ENCODE measurements at regions not wholly inside any gene's neighbourhood (a gene's known extent, or its start where the extent isn't known, plus 50 kb on each side); places are given as distances from the start of the nearest gene placed in this dataset.

GRCh38 chr12:67202678-67203012, 66.5 kb upstream of the CAND1 start:
- Histone ChIP-seq H3K9me3 (ENCODE audit: control extremely low read depth in 1 of 5, control insufficient read depth in 4 of 5, insufficient read depth in 2 of 5, low read depth in 1 of 5, low read length in 4 of 5) (peaks cover 0 to 1% (median 0%) of the 10 kb centered on the region in 5 experiments), H3K27ac (ENCODE audit: insufficient read depth in 1 of 2, low read depth in 1 of 2, low read length in 2 of 2, poor library complexity in 1 of 2, severe bottlenecking in 2 of 2) (no peak overlapping the region), H3K4me1 (ENCODE audit: control extremely low read depth in 1 of 4, control insufficient read depth in 4 of 4, insufficient read depth in 4 of 4, low read length in 3 of 4) (no peaks in the 10 kb centered on the region), H3K36me3 (ENCODE audit: control insufficient read depth in 4 of 4, insufficient read depth in 4 of 4, low read length in 3 of 4) (no peaks in the 10 kb centered on the region), H3K4me3 (ENCODE audit: control insufficient read depth in 1 of 7, extremely low read depth in 1 of 7, insufficient read depth in 4 of 7, low read depth in 2 of 7, low read length in 6 of 7) (no peak overlapping the region), H3K27me3 (replicated peaks in 2 of 5; ENCODE audit: control insufficient read depth in 4 of 5, insufficient read depth in 5 of 5, low read length in 4 of 5) (peaks cover 0 to 7% (median 3%) of the 10 kb centered on the region in 5 experiments)
- CTCF ChIA-PET, result no interaction called here
- no peak for DNase-seq
- no CpG with 5 or more reads among the region's 3 CpGs for WGBS (ENCODE audit: insufficient coverage)
- POLR2A ChIA-PET, result no interaction called here

DNA sequence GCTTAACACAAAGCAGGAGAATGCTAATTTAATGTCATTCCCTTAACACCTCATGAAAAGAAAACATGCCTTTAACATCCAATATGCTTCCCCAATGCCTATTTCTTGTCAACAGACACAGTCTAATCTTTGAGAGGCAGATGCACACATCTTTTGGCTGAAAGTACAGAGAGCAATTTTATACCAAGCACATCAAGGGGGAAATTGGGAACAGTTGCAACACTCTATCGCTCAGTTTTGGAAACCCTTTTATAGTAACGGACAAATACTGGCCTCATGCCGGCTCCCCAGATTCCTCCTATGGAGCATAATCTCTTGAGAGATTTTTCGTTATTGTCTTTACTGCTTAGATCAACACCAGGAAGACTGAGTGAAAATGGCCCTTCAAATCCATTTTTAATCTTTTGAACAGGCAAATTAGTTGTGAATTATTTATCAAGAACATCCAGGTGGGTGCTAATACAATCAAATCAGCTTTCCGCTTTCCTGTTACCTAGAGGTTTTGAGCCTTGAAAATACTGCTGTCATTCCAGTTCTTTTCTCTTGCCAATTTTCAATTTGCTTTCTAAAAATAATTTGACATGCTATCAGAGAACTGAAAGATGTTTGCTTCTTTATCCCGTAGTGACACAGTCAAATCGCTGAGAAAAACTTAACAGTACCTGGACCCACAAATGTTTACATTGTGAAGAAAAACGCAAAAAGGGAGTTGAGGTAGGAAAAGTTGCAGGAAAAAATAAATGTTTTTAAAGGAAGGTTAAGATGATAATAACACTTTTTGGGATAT, 60.7 kb upstream of the CAND1 start:
- CTCF ChIA-PET, result no interaction called here

DNA sequence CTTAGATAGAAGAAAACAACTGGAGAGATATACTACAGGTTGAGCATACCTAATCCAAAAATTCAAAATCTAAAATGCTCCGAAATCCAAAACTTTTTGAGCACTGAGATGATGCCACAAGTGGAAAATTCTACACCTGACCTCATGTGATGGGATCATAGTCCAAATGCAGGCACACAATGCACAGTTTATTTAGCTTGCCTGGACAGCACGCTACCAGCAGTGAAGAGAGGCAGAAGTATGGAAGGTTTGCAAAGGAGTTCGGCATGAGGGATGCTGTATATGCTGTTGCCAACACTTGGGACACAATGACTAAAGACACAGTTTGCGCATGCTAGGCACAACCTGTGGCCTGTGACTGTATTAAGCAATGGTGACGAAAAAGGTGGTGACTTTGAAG, 58.1 kb upstream of the CAND1 start:
- peaks cover 0 to 6% (median 4%) of the 10 kb centered on the region in 5 experiments for H3K27me3 ChIP-seq (replicated peaks in 2 of 5; ENCODE audit: control insufficient read depth in 4 of 5, insufficient read depth in 5 of 5, low read length in 4 of 5)
- H3K27ac ChIP-seq (ENCODE audit: insufficient read depth in 1 of 2, low read depth in 1 of 2, low read length in 2 of 2, poor library complexity in 1 of 2, severe bottlenecking in 2 of 2), result no peak overlapping the region
- POLR2A ChIA-PET, result no interaction called here
- CTCF ChIA-PET, result no interaction called here
- no peaks in the 10 kb centered on the region for H3K9me3 ChIP-seq (ENCODE audit: control extremely low read depth in 1 of 5, control insufficient read depth in 4 of 5, insufficient read depth in 2 of 5, low read depth in 1 of 5, low read length in 4 of 5)
- no peak overlapping the region for H3K4me3 ChIP-seq (ENCODE audit: control insufficient read depth in 1 of 7, extremely low read depth in 1 of 7, insufficient read depth in 4 of 7, low read depth in 2 of 7, low read length in 6 of 7)
- no peak for DNase-seq
- no peaks in the 10 kb centered on the region for H3K36me3 ChIP-seq (ENCODE audit: control insufficient read depth in 4 of 4, insufficient read depth in 4 of 4, low read length in 3 of 4)
- H3K4me1 ChIP-seq (ENCODE audit: control extremely low read depth in 1 of 4, control insufficient read depth in 4 of 4, insufficient read depth in 4 of 4, low read length in 3 of 4), result no peaks in the 10 kb centered on the region
- 98% methylated on average over 5 of the region's 5 CpGs for WGBS (ENCODE audit: insufficient coverage)

More for the DNA sequence above, 60.7 kb upstream of the CAND1 start:
- no peak for DNase-seq
- Histone ChIP-seq H3K27me3 (replicated peaks in 2 of 5; ENCODE audit: control insufficient read depth in 4 of 5, insufficient read depth in 5 of 5, low read length in 4 of 5) (peaks cover 0 to 6% (median 4%) of the 10 kb centered on the region in 5 experiments), H3K9me3 (ENCODE audit: control extremely low read depth in 1 of 5, control insufficient read depth in 4 of 5, insufficient read depth in 2 of 5, low read depth in 1 of 5, low read length in 4 of 5) (peaks cover 0 to 1% (median 0%) of the 10 kb centered on the region in 5 experiments), H3K4me1 (ENCODE audit: control extremely low read depth in 1 of 4, control insufficient read depth in 4 of 4, insufficient read depth in 4 of 4, low read length in 3 of 4) (no peaks in the 10 kb centered on the region), H3K4me3 (ENCODE audit: control insufficient read depth in 1 of 7, extremely low read depth in 1 of 7, insufficient read depth in 4 of 7, low read depth in 2 of 7, low read length in 6 of 7) (no peak overlapping the region), H3K27ac (ENCODE audit: insufficient read depth in 1 of 2, low read depth in 1 of 2, low read length in 2 of 2, poor library complexity in 1 of 2, severe bottlenecking in 2 of 2) (no peak overlapping the region), H3K36me3 (ENCODE audit: control insufficient read depth in 4 of 4, insufficient read depth in 4 of 4, low read length in 3 of 4) (no peaks in the 10 kb centered on the region)
- POLR2A ChIA-PET, result no interaction called here
- WGBS (ENCODE audit: insufficient coverage), result 93% methylated on average over 2 of the region's 8 CpGs

DNA sequence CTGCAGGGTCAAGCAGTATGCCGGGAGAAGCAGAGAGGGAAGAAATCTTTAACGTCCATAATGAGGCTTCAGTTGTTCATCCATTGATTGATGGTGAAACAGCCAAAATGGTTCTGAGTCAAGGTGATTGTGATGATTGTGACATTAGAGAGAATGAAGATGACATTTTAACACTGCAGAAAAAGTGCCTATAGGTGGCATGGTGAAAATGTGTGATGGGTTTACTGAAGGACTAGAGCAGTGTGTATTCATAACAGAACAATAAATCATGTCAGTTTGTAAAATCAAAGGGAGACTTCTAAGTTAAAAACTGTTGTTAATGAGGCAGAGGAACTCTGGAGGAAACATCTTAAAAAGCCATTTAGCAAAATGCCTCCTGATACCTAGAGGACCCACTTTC, 57.7 kb upstream of the CAND1 start:
- CTCF ChIA-PET, result no interaction called here
- Histone ChIP-seq H3K4me1 (ENCODE audit: control extremely low read depth in 1 of 4, control insufficient read depth in 4 of 4, insufficient read depth in 4 of 4, low read length in 3 of 4) (no peaks in the 10 kb centered on the region), H3K27me3 (replicated peaks in 2 of 5; ENCODE audit: control insufficient read depth in 4 of 5, insufficient read depth in 5 of 5, low read length in 4 of 5) (peaks cover 0 to 6% (median 4%) of the 10 kb centered on the region in 5 experiments), H3K4me3 (ENCODE audit: control insufficient read depth in 1 of 7, extremely low read depth in 1 of 7, insufficient read depth in 4 of 7, low read depth in 2 of 7, low read length in 6 of 7) (no peak overlapping the region), H3K36me3 (ENCODE audit: control insufficient read depth in 4 of 4, insufficient read depth in 4 of 4, low read length in 3 of 4) (no peaks in the 10 kb centered on the region), H3K9me3 (ENCODE audit: control extremely low read depth in 1 of 5, control insufficient read depth in 4 of 5, insufficient read depth in 2 of 5, low read depth in 1 of 5, low read length in 4 of 5) (peaks cover 0 to 1% (median 0%) of the 10 kb centered on the region in 5 experiments), H3K27ac (ENCODE audit: insufficient read depth in 1 of 2, low read depth in 1 of 2, low read length in 2 of 2, poor library complexity in 1 of 2, severe bottlenecking in 2 of 2) (no peak overlapping the region)
- no peak for DNase-seq
- 93% methylated on average over 2 of the region's 2 CpGs for WGBS (ENCODE audit: insufficient coverage)
- POLR2A ChIA-PET, result no interaction called here

GRCh38 chr12:67217647-67218046, 51.5 kb upstream of the CAND1 start:
- H3K36me3 ChIP-seq (ENCODE audit: control insufficient read depth in 4 of 4, insufficient read depth in 4 of 4, low read length in 3 of 4), result no peaks in the 10 kb centered on the region
- POLR2A ChIA-PET, result no interaction called here
- CTCF ChIA-PET, result interaction anchor here (1.0 kb wide), 1 partner anchor 191 kb away, joined by 3 read pairs; no protein-coding TSS in a partner anchor

More at GRCh38 chr12:67217647-67218046, 51.5 kb upstream of the CAND1 start:
- H3K9me3 ChIP-seq (ENCODE audit: control extremely low read depth in 1 of 5, control insufficient read depth in 4 of 5, insufficient read depth in 2 of 5, low read depth in 1 of 5, low read length in 4 of 5), result peaks cover 0 to 11% (median 0%) of the 10 kb centered on the region in 5 experiments
- DNase-seq, result no peak
- WGBS (ENCODE audit: insufficient coverage), result 82% methylated on average over 6 of the region's 6 CpGs
- H3K4me1 ChIP-seq (ENCODE audit: control extremely low read depth in 1 of 4, control insufficient read depth in 4 of 4, insufficient read depth in 4 of 4, low read length in 3 of 4), result no peaks in the 10 kb centered on the region
- peaks cover 0 to 2% (median 0%) of the 10 kb centered on the region in 5 experiments for H3K27me3 ChIP-seq (replicated peaks in 2 of 5; ENCODE audit: control insufficient read depth in 4 of 5, insufficient read depth in 5 of 5, low read length in 4 of 5)
- no peak overlapping the region for H3K27ac ChIP-seq (ENCODE audit: insufficient read depth in 1 of 2, low read depth in 1 of 2, low read length in 2 of 2, poor library complexity in 1 of 2, severe bottlenecking in 2 of 2)
- H3K4me3 ChIP-seq (ENCODE audit: control insufficient read depth in 1 of 7, extremely low read depth in 1 of 7, insufficient read depth in 4 of 7, low read depth in 2 of 7, low read length in 6 of 7), result no peak overlapping the region
